Vagina (tissue), 2 donors: ENCODE measurements at regions not wholly inside any gene's neighbourhood (a gene's known extent, or its start where the extent isn't known, plus 50 kb on each side); places are given as distances from the start of the nearest gene placed in this dataset.

ENCODE experiments used
- DNase-seq, 2 donors: peaks; one replicate each; pipeline ENCODE4 v3.0.0-alpha.2; 2017; ENCODE audit errors: extremely low spot score in 2 of 2
- H3K27ac ChIP-seq: fragments of 200-600 bp; sonication (generic); one replicate; pipeline ENCODE4 v1.5.1; 2019
- H3K27me3 ChIP-seq: fragments of 200-600 bp; sonication (generic); one replicate; pipeline ENCODE4 v1.5.1; 2019
- H3K36me3 ChIP-seq, 2 donors: fragments of 200-600 bp; sonication (generic); one replicate each; pipeline ENCODE4 v1.5.1; 2017 to 2019
- H3K4me1 ChIP-seq: fragments of 200-600 bp; sonication (generic); one replicate; pipeline ENCODE4 v1.5.1; 2019
- H3K4me3 ChIP-seq, 2 donors: fragments of 200-600 bp; sonication (generic); 1 replicate in 1 of 2; 2 replicates in 1 of 2; pipeline ENCODE4 v1.5.1; 2016 to 2019
- H3K9me3 ChIP-seq: fragments of 200-600 bp; sonication (generic); one replicate; pipeline ENCODE4 v1.5.1; 2019
- POLR2A ChIP-seq, 2 donors: fragments of 450-650 bp; IDR thresholded peaks; one replicate each; pipeline ENCODE4 v1.6.1; 2017; ENCODE audit warnings: antibody characterized with exemption in 2 of 2, mild to moderate bottlenecking in 2 of 2, moderate library complexity in 2 of 2
- POLR2AphosphoS5 ChIP-seq, 2 donors: sonication (generic); formaldehyde crosslinking; IDR thresholded peaks; one replicate each; pipeline ENCODE4 v1.9.0; 2017; ENCODE audit warnings: antibody characterized with exemption in 2 of 2, mild to moderate bottlenecking in 2 of 2, low read depth in 1 of 2; ENCODE audit not compliant: insufficient read depth in 1 of 2
- intact Hi-C: fragments of 100-400 bp; cut with DNase I; formaldehyde crosslinking; loops from one replicate; pipeline ENCODE4 v1.15.1; 2023
- TF ChIP-seq, protein P1 (sequence below), 3 experiments: fragments of 450-650 bp in 2 of 3; fragments of 200-600 bp in 1 of 3; sonication (generic) in 1 of 3; IDR thresholded peaks; one replicate each; pipeline ENCODE4 v1.5.1; 2017 to 2019; ENCODE audit warnings: antibody characterized with exemption in 3 of 3, mild to moderate bottlenecking in 2 of 3, moderate library complexity in 2 of 3

DNA sequence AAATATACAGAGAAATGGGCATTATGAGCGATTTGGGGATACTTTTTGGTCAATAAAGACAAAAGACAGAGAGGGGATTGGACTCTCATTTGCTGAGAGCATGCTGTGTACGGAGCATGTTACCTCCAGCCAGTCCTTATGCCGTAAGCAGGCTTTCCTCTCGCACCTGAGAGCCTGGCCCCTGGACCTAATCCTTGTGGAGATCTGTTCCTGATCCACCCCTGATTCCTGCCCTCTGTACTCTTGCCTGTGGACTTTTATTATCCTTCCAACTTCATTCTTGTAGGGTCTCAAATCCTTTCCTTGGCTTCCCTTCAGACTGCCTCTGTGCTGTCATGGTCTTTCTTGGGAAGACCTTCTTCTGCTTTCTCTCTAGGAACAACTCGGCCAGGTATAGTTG, 803.1 kb upstream of the RAB6C start:
- Histone ChIP-seq H3K4me3 (no peak overlapping the region), H3K36me3 (no peaks in the 10 kb centered on the region), H3K9me3 (no peaks in the 10 kb centered on the region), H3K27me3 (no peaks in the 10 kb centered on the region), H3K27ac (no peak overlapping the region), H3K4me1 (no peaks in the 10 kb centered on the region)
- intact Hi-C loops, result no loop called here
- no peak for TF ChIP-seq POLR2A (IDR thresholded peaks at IDR 0.05)
- DNase-seq, result no peak

DNA sequence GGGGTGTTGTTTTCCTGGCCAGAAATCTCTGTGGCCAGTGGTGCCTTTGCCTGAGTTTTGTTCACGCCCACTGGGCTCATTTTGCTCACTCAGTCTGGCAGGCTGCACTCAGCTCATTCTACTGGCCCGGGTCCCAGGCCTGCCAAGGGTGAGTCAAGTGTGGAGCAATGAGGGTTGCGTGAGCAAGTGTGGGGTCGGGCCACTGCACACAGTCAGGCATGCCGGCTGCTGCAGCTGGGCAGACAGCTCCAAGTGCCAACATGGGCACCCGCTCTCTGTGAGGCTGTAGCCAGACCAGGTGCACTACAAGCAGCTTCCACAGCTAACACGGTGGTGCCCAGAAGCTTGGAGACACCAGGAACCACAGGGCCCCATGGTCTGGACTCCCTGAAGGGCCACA, 801.1 kb upstream of the RAB6C start:
- Histone ChIP-seq H3K36me3 (no peaks in the 10 kb centered on the region), H3K4me1 (no peaks in the 10 kb centered on the region), H3K9me3 (no peaks in the 10 kb centered on the region), H3K27me3 (no peaks in the 10 kb centered on the region), H3K4me3 (no peak overlapping the region), H3K27ac (no peak overlapping the region)
- intact Hi-C loops, result no loop called here
- TF ChIP-seq POLR2AphosphoS5 (IDR thresholded peaks at IDR 0.05; ENCODE audit: insufficient read depth in 1 of 2, low read depth in 1 of 2) (no peak), POLR2A (IDR thresholded peaks at IDR 0.05) (no peak)
- TF ChIP-seq, protein P1, sequence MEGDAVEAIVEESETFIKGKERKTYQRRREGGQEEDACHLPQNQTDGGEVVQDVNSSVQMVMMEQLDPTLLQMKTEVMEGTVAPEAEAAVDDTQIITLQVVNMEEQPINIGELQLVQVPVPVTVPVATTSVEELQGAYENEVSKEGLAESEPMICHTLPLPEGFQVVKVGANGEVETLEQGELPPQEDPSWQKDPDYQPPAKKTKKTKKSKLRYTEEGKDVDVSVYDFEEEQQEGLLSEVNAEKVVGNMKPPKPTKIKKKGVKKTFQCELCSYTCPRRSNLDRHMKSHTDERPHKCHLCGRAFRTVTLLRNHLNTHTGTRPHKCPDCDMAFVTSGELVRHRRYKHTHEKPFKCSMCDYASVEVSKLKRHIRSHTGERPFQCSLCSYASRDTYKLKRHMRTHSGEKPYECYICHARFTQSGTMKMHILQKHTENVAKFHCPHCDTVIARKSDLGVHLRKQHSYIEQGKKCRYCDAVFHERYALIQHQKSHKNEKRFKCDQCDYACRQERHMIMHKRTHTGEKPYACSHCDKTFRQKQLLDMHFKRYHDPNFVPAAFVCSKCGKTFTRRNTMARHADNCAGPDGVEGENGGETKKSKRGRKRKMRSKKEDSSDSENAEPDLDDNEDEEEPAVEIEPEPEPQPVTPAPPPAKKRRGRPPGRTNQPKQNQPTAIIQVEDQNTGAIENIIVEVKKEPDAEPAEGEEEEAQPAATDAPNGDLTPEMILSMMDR (IDR thresholded peaks at IDR 0.05), result no peak
- DNase-seq, result no peak

DNA sequence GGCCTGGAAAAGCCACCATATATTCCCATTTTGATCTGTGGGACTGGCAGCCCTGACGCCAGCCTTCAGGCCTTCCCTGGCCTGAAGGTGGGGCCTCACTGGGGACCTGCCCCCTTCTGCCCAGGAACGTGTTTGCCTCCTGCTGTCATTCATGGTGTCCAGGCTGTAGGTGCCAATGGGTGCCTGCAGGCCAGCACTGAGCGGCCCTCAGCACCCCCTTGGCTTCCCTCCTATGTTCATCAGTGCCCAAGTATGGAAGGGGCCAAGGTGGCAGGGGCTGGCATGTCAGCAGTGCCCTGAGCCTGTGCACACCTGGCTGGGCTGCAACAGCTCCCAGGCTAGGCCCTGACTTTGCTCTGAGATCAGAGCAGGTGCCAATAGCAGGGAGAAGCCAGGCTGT, 800.3 kb upstream of the RAB6C start:
- H3K4me3 ChIP-seq, result no peak overlapping the region
- H3K27ac ChIP-seq, result no peak overlapping the region
- no peak for DNase-seq
- intact Hi-C loops, result no loop called here
- H3K27me3 ChIP-seq, result no peaks in the 10 kb centered on the region
- no peaks in the 10 kb centered on the region for H3K4me1 ChIP-seq
- TF ChIP-seq, protein P1 (IDR thresholded peaks at IDR 0.05), result no peak
- no peak for TF ChIP-seq POLR2A (IDR thresholded peaks at IDR 0.05)
- TF ChIP-seq POLR2AphosphoS5 (IDR thresholded peaks at IDR 0.05; ENCODE audit: insufficient read depth in 1 of 2, low read depth in 1 of 2), result no peak
- no peaks in the 10 kb centered on the region for H3K36me3 ChIP-seq
- no peaks in the 10 kb centered on the region for H3K9me3 ChIP-seq

DNA sequence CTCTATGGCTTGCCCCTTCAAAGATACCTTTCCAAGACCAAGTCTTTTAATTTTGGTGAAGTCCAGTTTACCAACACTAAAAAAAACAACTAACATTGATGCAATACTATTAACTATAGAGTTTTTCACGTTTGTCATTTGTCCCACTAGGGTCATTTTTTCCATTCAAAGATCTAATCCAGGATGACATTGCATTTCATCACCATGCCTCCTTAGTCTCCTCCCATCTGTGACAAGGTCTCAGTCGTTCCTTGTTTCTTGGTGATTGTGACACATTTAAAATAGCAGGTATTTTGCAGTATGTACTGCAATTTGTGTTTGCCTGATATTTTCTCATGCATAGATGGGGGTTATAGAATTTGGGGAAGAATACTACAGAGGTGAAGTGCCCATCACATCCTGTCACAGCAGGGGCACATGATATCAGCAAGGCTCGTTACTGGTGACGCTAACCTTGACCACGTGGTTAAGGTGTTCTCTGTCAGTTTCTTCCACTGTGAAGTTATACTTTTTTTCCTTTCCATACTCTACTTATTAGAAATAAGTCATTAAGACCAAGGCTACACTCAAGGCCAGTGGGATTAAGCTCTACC, 799.2 kb upstream of the RAB6C start:
- no peaks in the 10 kb centered on the region for H3K27me3 ChIP-seq
- DNase-seq, result no peak

DNA sequence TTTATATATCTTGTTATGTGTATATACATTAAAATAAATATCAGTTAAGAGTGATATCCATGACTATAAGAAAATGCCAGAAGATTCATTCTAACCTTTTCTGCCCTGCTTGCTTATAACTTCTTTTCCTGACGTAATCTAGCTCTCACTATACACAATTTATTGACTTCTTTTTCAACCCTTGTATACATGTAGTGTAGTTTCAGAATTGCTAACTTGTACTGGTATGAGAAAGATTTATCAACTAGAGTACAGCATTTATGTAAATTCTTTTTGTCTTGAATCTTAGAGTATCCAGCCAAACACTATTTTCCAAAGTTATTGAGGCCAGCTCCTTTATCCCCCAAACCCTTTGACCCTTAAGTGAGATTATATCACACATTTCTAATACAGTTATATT, 798.0 kb upstream of the RAB6C start:
- no peak overlapping the region for H3K27ac ChIP-seq
- H3K27me3 ChIP-seq, result no peaks in the 10 kb centered on the region
- H3K4me3 ChIP-seq, result no peak overlapping the region
- H3K9me3 ChIP-seq, result no peaks in the 10 kb centered on the region
- TF ChIP-seq POLR2AphosphoS5 (IDR thresholded peaks at IDR 0.05; ENCODE audit: insufficient read depth in 1 of 2, low read depth in 1 of 2) (no peak), POLR2A (IDR thresholded peaks at IDR 0.05) (no peak)
- TF ChIP-seq, protein P1 (IDR thresholded peaks at IDR 0.05), result no peak
- no peak for DNase-seq
- no peaks in the 10 kb centered on the region for H3K4me1 ChIP-seq
- no peaks in the 10 kb centered on the region for H3K36me3 ChIP-seq
- intact Hi-C loops, result no loop called here

More for the DNA sequence above, 799.2 kb upstream of the RAB6C start:
- TF ChIP-seq POLR2AphosphoS5 (IDR thresholded peaks at IDR 0.05; ENCODE audit: insufficient read depth in 1 of 2, low read depth in 1 of 2), result no peak
- TF ChIP-seq, protein P1 (IDR thresholded peaks at IDR 0.05), result no peak
- no peak overlapping the region for H3K27ac ChIP-seq
- H3K36me3 ChIP-seq, result no peaks in the 10 kb centered on the region
- intact Hi-C loops, result no loop called here
- H3K9me3 ChIP-seq, result no peaks in the 10 kb centered on the region
- no peak overlapping the region for H3K4me3 ChIP-seq
- H3K4me1 ChIP-seq, result no peaks in the 10 kb centered on the region
